Endothelial cell (in vitro differentiated cells): ENCODE measurements at regions not wholly inside any gene's neighbourhood (a gene's known extent, or its start where the extent isn't known, plus 50 kb on each side); places are given as distances from the start of the nearest gene placed in this dataset.

Experiments
- DNase-seq: peaks from one replicate; pipeline ENCODE4 v3.0.0; 2021; ENCODE audit warnings: low spot score
- H3K27ac Mint-ChIP-seq: one replicate; pipeline ENCODE4 v1.8.0; 2021; ENCODE audit warnings: mixed read lengths, inconsistent platforms; ENCODE audit not compliant: unreplicated experiment
- H3K27me3 Mint-ChIP-seq: one replicate; pipeline ENCODE4 v1.8.0; 2021; ENCODE audit warnings: mild to moderate bottlenecking, moderate library complexity, mixed read lengths, inconsistent platforms; ENCODE audit not compliant: unreplicated experiment
- H3K36me3 Mint-ChIP-seq: one replicate; pipeline ENCODE4 v1.8.0; 2021; ENCODE audit warnings: mild to moderate bottlenecking, low read depth, mixed read lengths, inconsistent platforms; ENCODE audit not compliant: unreplicated experiment
- H3K4me1 Mint-ChIP-seq: one replicate; pipeline ENCODE4 v1.8.0; 2021; ENCODE audit warnings: mild to moderate bottlenecking, mixed read lengths, inconsistent platforms; ENCODE audit not compliant: unreplicated experiment
- H3K4me3 Mint-ChIP-seq: one replicate; pipeline ENCODE4 v1.8.0; 2021; ENCODE audit warnings: mild to moderate bottlenecking, mixed read lengths, inconsistent platforms; ENCODE audit not compliant: unreplicated experiment
- H3K9me3 Mint-ChIP-seq: one replicate; pipeline ENCODE4 v1.8.0; 2021; ENCODE audit warnings: mixed read lengths, inconsistent platforms; ENCODE audit not compliant: unreplicated experiment
- CTCF ChIP-seq: fragments of 200-600 bp; sonication (generic); IDR thresholded peaks from one replicate; pipeline ENCODE4 v1.5.0; 2021; ENCODE audit warnings: antibody characterized with exemption; ENCODE audit not compliant: unreplicated experiment

DNA sequence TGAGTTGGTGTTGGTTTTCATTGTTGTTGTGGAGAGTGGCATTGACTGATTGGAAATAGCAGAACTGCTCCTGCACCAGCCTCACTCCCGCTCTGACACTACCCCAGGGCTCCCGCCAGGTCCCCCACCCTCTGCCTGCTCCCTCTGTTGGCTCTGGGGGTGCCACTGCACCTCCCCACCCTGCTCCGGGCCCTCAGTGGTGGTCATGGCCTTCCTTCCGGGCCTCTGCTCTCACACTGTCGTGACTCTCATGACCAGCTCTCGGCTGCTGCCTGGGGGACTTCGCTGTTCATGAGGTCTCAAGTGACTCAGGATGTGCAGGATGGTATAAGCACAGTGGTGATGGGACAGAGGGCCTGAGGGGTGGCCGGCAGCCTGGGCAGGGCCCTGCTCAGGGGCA is 113.2 kb downstream of the MARCHF4 start:
- Mint-ChIP-seq H3K4me3 (no peak overlapping the region), H3K9me3 (no peaks in the 10 kb centered on the region), H3K4me1 (no peaks in the 10 kb centered on the region), H3K36me3 (no peaks in the 10 kb centered on the region), H3K27me3 (peaks cover 8% of the 10 kb centered on the region), H3K27ac (no peak overlapping the region)
- DNase-seq: no peak
- TF ChIP-seq CTCF: no peak

- no peak overlapping the region for H3K4me3 Mint-ChIP-seq
- no peak for TF ChIP-seq CTCF
- no peak for DNase-seq
- H3K36me3 Mint-ChIP-seq: no peaks in the 10 kb centered on the region
- no peak overlapping the region for H3K27ac Mint-ChIP-seq
- H3K27me3 Mint-ChIP-seq: peaks cover 3% of the 10 kb centered on the region
- no peaks in the 10 kb centered on the region for H3K4me1 Mint-ChIP-seq
- H3K9me3 Mint-ChIP-seq: no peaks in the 10 kb centered on the region
Measured at GRCh38 chr2:216257089-216257488, 115.2 kb downstream of the MARCHF4 start.
